GM13977 (cell line): ENCODE measurements at regions not wholly inside any gene's neighbourhood (a gene's known extent, or its start where the extent isn't known, plus 50 kb on each side); places are given as distances from the start of the nearest gene placed in this dataset.

Experiments used
- DNase-seq: peaks from one replicate; pipeline ENCODE4 v3.0.0; 2012; ENCODE audit warnings: low spot score
- CTCF ChIP-seq: IDR thresholded peaks from 2 replicates; pipeline ENCODE4 v1.5.1; 2012; ENCODE audit warnings: mild to moderate bottlenecking, control low read depth; ENCODE audit not compliant: insufficient read depth; ENCODE audit errors: extremely low read depth, missing control alignments
- in situ Hi-C: fragments of 300-500 bp; cut with MboI; formaldehyde crosslinking; loops from one replicate; pipeline ENCODE4 v1.12.0; 2022; ENCODE audit warnings: low sequenced_read_pairs, low pct_unique_long_range_greater_than_20kb, mixed read lengths, inconsistent platforms; ENCODE audit not compliant: unreplicated experiment

- in situ Hi-C loops: no loop called here
- no peak for TF ChIP-seq CTCF
- DNase-seq: no peak
Observed at GRCh38 chr1:58144698-58145270, 401.7 kb downstream of the OMA1 start.

- no peak for TF ChIP-seq CTCF
- DNase-seq: no peak
- in situ Hi-C loops: no loop called here
Observed at GRCh38 chr1:58143972-58144697, 402.4 kb downstream of the OMA1 start.

- no peak for DNase-seq
- in situ Hi-C loops: no loop called here
- TF ChIP-seq CTCF: no peak
Observed at GRCh38 chr1:58136387-58136786, 410.1 kb downstream of the OMA1 start.

- no peak for TF ChIP-seq CTCF
- no peak for DNase-seq
- in situ Hi-C loops: no loop called here
Observed at GRCh38 chr1:58135821-58136321, 410.7 kb downstream of the OMA1 start.

GRCh38 chr1:58133562-58133961 is 413.0 kb downstream of the OMA1 start:
- in situ Hi-C loops: no loop called here
- no peak for TF ChIP-seq CTCF
- DNase-seq: no peak

- in situ Hi-C loops: no loop called here
- no peak for TF ChIP-seq CTCF
- no peak for DNase-seq
Observed at GRCh38 chr1:58123051-58123450, 423.5 kb downstream of the OMA1 start.
